ENCODE measurements at regions not wholly inside any gene's neighbourhood (a gene's known extent, or its start where the extent isn't known, plus 50 kb on each side); places are given as distances from the start of the nearest gene placed in this dataset.

DNA sequence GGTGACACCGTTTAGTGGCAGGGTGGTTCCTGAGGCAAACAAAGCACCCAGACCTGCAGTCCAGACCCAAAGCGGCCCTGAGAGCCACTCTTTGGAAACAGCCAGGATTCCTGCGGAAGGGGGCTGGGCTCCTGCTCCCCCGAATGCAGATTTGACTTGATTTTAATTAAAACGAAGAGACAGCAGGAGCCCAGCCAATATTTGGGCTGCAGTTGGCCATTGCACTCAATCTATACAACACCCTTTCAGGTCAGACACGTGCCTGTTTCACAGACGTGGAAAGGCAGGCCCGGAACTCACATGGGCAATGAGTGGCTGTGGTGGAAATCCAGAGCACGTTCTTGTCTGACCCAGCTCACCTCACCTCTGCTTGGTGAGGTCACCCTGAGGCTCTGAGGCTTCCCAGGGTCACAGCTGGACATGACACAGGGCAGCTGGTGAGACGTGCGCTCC, 122.4 kb downstream of the NDUFA10 start:
- in situ Hi-C loops (cut with MboI): no loop called here
- Histone ChIP-seq H3K27ac (ENCODE audit: extremely low read depth, low read depth, low read length) (no peak overlapping the region), H3K36me3 (ENCODE audit: control insufficient read depth, insufficient read depth, low read length) (no peaks in the 10 kb centered on the region), H3K79me2 (ENCODE audit: control insufficient read depth, insufficient read depth, low read length) (no peaks in the 10 kb centered on the region), H3K4me3 (no peak overlapping the region), H3K4me1 (replicated peaks in 1 of 2; ENCODE audit: control insufficient read depth in 2 of 2, insufficient read depth in 2 of 2, low read length in 2 of 2) (no peaks in the 10 kb centered on the region), H3K9me3 (replicated peaks; ENCODE audit: control insufficient read depth, insufficient read depth, low read depth, low read length) (no peaks in the 10 kb centered on the region), H3K4me2 (ENCODE audit: insufficient read depth, low read length) (no peak overlapping the region), H3K9ac (ENCODE audit: insufficient read depth in 1 of 2, low read depth in 2 of 2, low read length in 2 of 2) (no peak overlapping the region), H3K27me3 (ENCODE audit: control insufficient read depth in 2 of 2, insufficient read depth in 2 of 2, low read length in 2 of 2) (no peaks in the 10 kb centered on the region), H3K9me1 (ENCODE audit: control insufficient read depth, insufficient read depth, low read length) (no peaks in the 10 kb centered on the region), H4K20me1 (replicated peaks; ENCODE audit: control insufficient read depth, insufficient read depth, low read length) (no peaks in the 10 kb centered on the region), H2AFZ (ENCODE audit: low read depth, low read length) (no peak overlapping the region)
- CTCF ChIA-PET (ENCODE audit: low intra/inter-chr PET ratio): no interaction called here
- FAIRE-seq (no peak), DNase-seq (ENCODE audit: extremely low read depth in 1 of 4, low spot score in 3 of 4) (no peak), ATAC-seq (no peak)
- intact Hi-C loops (cut with micrococcal nuclease): no loop called here
- 57% methylated on average over 10 of the region's 11 CpGs for WGBS (ENCODE audit: insufficient coverage, low coverage, missing lambda C conversion rate)
- no TSS peak for BruUV-seq (replicated peaks)
- POLR2A ChIA-PET: no interaction called here
- TF ChIP-seq RBFOX2 (IDR thresholded peaks at IDR 0.05; ENCODE audit: low read depth, low read length): no peak
- no peak for TF ChIP-seq IFI16 (CRISPR knock-in tag; IDR thresholded peaks at IDR 0.05)
- no peak for TF ChIP-seq TAL1 (IDR thresholded peaks at IDR 0.05)
- no peak for TF ChIP-seq RCOR1 (IDR thresholded peaks at IDR 0.05; ENCODE audit: borderline replicate concordance in 1 of 2, low read depth in 2 of 2, low read length in 2 of 2)
- TF ChIP-seq NFE2 (IDR thresholded peaks at IDR 0.05; ENCODE audit: low read depth): no peak
- no peak for TF ChIP-seq EHMT2 (IDR thresholded peaks at IDR 0.05)
- TF ChIP-seq ZNF24 (IDR thresholded peaks at IDR 0.05): no peak
- no peak for TF ChIP-seq ATF1 (CRISPR knock-in tag; IDR thresholded peaks at IDR 0.05)
- TF ChIP-seq ATF1 (tag; IDR thresholded peaks at IDR 0.05): no peak
- no peak for TF ChIP-seq FOXP1 (CRISPR knock-in tag; IDR thresholded peaks at IDR 0.05)
- TF ChIP-seq, protein P1, sequence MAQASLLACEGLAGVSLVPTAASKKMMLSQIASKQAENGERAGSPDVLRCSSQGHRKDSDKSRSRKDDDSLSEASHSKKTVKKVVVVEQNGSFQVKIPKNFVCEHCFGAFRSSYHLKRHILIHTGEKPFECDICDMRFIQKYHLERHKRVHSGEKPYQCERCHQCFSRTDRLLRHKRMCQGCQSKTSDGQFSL (CRISPR knock-in tag; IDR thresholded peaks at IDR 0.05): no peak
- TF ChIP-seq, protein P1 (tag; IDR thresholded peaks at IDR 0.05): no peak
- TF ChIP-seq MGA (IDR thresholded peaks at IDR 0.05): no peak
- TF ChIP-seq TAF7 (tag; IDR thresholded peaks at IDR 0.05): no peak
- no peak for TF ChIP-seq SOX6 (IDR thresholded peaks at IDR 0.05)
